ENCODE measurements at regions not wholly inside any gene's neighbourhood (a gene's known extent, or its start where the extent isn't known, plus 50 kb on each side); places are given as distances from the start of the nearest gene placed in this dataset.

DNA sequence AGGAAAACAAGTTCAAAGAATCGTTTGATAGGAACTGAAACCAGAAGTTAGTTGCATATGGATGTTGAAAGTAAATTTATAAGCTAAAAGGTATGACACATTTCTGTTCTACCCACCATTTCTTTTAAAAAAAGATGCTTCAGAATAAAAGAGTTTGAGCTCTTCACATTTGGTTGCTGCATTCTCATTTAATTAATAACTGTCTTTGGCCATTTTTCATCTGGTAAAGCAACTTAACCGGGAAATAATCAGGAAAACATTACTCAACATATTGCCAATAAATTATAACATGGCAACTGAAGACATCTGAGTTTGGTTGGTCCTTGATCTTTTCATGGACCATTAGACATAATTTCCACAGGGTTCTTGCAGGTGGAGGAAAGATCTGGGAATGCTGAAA lies 180.2 kb upstream of the TWIST2 start:
- no peak for DNase-seq (ENCODE audit: low spot score in 2 of 2)
- FAIRE-seq: no peak

DNA sequence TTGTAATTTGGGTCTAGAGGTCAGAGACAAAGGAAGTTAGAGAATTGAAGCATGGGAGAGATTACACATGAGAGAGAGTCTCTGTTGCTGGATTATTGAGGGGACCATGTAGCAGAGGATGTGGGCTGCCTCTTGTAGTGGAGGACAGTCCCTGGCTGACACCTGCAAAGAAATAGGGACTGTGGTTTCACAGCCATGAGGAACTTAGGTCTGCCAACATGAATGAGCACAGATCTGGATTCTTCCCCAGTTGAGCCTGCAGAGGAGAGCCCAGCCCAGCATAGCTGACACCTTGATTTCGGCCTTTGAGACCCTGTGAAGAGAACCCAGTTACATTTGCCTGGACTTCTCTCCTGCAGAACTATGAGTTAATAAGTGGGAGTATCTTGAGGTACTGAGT lies 179.5 kb upstream of the TWIST2 start:
- DNase-seq (ENCODE audit: low spot score in 2 of 2) (no peak), FAIRE-seq (no peak)

DNA sequence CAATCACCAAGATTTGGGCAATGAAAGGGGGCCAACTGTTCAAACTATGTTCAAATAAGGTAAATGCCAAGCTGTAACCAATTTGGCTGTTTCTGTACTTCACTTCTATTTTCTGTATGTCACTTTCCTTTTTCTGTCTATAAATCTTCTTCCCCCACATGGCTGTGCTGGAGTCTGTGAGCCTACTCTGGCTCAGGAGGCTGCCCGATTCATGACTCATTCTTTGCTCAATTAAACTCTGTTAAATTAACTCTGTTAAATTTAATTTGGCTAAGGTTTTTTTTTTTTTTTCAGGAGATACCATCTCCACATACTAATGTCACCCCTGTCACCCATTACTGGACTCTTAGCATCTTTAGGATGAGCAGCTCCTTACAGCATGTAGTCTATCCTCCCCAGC lies 178.8 kb upstream of the TWIST2 start:
- DNase-seq (ENCODE audit: low spot score in 2 of 2): no peak
- no peak for FAIRE-seq

DNA sequence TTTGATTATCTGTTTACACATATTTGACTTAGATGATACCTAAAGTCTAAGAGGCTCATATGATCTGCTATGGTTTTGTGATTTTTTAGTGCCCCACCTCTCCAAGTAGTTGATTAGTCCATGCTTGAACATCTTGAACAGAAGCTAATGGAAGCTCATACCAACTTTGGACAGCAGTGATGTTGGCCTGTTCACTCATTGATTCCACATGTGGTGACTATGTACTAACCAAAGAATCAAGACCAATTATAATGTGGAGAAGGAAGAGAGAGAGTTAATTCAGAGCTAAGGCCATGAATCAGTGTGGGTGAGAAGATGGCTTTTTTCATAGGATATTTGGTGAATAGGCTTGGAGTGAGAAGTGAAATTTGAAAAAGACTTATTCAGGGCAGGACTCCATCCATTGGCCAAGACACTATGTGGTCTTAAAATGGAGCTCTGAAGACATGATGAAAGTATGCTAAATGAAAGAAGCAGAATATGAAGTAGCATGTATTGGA lies 178.3 kb upstream of the TWIST2 start:
- FAIRE-seq (no peak), DNase-seq (ENCODE audit: low spot score in 2 of 2) (no peak)

DNA sequence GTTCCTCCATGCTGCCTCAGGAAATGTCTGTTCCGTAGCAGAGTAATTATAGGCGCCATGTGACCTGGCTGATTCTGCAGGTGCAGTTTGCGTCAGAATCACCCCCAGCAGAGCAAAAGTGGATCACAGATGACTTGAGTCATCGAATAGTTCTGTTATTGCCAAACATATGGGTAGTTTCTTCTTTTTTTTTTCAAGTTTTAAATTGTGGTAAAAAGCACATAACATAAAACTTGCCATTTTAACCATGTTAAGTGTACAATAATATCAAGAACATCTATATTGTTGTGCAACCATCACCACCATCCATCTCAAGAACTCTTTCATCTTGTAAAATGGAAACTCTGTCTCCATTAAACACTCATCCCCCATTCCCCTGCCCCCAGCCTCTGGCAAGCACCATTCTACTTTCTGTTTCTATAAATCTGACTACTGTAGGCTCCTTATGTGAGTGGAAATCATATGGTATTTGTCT lies 177.7 kb upstream of the TWIST2 start:
- no peak for DNase-seq (ENCODE audit: low spot score in 2 of 2)
- no peak for FAIRE-seq

DNA sequence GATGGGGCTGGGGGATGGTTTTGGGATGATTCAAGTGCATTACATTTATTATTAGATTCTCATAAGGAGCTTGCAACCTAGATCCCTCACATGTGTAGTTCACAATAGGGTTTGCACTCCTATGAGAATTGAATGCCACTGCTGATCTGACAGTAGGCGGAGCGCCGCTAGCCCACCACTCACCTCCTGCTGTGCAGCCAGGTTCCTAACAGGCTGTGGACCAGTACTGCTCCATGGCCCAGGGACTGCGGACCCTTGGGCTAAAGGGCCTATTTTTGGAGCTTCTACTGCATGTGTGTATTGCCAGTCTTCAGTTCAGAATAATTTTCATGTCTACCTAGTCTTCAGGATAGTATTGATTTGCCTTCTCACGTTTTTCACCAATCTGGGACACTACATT lies 165.3 kb upstream of the TWIST2 start:
- no peak for FAIRE-seq
- DNase-seq (ENCODE audit: low spot score in 2 of 2): no peak

DNA sequence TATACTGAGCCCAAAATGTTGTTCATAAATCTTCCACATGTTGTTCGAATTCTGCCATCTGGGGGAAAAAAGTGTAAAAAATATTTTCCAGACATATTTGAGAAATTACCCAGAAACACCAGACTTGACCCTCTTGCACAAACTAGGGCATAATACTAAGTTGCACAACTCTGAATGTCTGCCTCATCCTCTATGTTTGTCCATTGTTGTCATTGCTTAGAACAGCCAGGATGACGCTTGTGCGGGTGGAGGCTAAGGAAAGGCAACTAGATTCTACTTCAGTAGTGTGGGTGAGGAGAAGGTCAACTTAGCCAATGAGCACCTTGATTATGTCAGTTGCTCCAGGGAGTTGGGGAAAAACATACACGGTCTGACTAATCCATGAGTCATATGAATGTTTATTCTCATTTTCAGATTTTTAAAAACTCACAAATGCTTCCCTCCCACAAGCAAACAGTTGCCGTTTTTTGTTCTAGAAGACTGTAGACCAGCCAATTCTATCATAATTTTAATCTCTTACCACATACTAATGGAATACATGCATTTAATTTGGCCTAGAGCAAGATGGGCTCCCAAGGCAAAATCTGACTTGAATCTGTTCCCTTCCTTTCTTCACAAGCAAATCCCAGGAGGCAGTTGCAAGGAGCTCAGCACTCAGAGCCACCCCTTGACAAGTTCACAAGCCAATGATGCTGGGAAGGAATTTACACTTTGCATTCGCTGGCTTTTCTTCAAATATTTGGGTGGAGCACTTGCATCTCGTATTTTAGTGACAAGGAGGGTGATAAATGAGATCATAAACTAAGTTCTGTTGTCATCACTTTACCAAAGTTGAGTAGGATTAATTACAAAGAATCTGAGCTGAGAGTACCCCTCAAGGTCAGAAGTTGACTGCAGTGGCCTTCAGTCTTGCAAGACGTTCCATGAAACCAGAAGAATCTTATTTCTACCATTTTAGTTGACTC lies 163.2 kb upstream of the TWIST2 start:
- DNase-seq (ENCODE audit: low spot score in 2 of 2) (no peak), FAIRE-seq (no peak)

DNA sequence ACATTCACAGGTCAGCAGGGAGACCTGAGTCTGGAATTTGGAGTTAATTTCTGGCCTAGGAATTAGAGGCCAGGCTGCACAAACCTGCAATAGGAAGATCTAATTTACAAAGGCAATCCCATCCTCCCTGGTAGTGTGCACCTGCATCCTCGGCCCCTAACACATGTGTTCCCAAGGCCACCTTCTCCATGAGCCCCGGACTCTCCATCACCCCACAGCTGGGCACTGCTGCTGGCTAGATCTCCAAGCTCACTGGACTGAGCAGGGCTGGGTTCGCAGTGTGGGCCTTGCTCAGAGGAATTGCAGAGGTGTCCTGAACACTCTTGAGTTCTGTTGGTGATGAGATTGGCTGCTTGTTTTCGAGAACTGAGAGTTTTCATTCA lies 162.6 kb upstream of the TWIST2 start:
- FAIRE-seq (no peak), DNase-seq (ENCODE audit: low spot score in 2 of 2) (no peak)

DNA sequence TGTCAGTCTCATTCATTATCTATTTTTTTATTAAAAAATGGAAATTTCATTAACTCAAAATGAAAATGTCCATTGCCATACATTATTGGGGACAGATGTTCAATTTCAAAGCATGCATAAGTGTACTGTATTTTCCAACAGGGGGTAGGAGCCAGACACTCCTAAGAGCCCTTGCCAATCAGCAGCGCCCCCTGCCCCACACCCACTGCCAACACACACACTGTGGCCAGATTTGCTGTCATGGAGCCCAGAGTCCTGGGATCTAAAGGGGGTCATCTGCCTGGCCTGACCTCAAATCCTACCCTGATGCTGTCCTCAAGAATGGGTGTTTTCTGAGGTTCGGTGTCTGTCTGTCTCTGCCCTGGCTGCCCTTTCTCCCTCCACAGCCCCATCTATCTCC lies 162.2 kb upstream of the TWIST2 start:
- DNase-seq (ENCODE audit: low spot score in 2 of 2) (no peak), FAIRE-seq (no peak)

DNA sequence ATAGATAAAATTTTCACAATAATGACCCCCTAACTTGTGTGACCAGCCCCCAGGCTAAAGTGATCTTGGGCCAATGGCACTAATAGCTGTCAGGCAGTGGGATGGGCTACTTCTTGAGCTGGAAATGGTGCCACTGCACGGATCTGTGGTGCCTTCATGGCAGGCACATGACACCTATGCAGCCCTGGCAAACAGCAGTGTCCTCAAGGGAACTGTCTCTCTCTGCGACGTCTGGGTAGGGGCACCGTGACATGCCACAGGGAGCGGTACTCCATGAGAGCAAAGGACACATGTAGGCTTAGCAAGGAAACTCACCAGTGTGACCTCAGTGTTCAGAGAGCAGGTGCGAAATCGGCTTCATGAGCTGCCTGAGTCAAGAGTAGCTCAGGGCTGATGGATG lies 161.7 kb upstream of the TWIST2 start:
- DNase-seq (ENCODE audit: low spot score in 2 of 2) (no peak), FAIRE-seq (no peak)

DNA sequence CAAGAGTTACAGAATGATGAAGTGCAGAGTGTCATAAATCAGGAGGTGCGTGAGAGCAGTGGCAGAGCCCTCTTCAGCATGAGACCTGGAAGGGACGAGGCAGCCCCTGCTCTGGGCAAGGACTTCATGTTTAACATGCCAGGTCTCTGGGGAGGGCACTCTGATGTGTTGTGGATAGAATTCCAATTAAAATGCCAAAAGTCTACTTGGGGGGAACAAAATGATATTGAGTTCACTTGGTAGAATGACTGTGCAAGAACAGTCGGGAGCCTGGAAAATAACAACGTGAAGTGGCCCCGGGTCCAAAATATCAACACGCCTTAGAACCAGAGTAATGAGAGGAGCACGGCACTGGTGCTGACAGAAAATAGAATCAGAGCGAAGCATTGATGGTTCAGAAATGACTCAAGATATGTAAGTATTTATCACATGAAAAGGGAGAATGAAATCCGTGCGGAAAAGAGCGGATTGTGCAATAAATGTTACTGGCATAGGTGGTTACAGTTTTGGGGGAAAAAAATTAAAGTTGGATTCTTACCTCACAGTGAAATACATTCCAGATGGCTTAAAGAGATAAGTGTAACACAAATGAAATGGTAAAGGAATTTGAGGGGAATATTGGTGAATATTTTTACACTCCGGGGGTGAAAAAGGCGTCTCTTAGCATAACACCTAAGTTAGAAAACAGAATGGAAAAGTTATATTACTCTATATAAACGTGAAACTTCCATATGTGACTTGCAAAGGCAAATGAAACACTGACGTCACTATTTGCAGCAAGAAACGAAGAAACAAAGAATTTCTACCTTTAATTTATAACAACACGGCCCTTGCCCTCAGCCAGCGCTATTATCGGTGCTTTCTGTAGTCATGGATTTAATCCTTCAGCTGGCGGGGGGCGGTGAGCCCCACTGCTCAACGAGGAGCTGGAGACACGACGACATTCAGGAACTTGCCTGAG lies 159.4 kb upstream of the TWIST2 start:
- no peak for FAIRE-seq

DNA sequence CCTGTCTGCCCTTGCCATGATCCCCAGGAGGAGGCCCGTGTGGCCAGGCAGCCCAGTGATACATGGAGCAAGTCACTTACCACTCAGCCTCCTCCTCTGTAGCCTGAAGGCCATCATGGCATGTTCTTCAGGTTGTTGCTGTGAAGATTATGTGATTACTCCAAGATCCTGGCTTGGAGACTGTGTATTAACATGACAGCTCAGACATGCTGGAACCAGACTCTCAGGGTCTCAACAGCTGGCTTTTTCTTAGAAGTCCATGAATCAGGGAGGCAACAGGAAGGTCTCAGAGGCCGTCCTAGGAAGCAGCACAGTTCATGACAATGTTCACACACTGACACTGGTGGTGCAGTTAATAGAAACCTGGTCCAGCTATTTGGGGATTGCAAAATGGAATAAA lies 158.6 kb upstream of the TWIST2 start:
- FAIRE-seq: no peak

More for the DNA sequence above, 159.4 kb upstream of the TWIST2 start:
- no peak for DNase-seq (ENCODE audit: low spot score in 2 of 2)

DNA sequence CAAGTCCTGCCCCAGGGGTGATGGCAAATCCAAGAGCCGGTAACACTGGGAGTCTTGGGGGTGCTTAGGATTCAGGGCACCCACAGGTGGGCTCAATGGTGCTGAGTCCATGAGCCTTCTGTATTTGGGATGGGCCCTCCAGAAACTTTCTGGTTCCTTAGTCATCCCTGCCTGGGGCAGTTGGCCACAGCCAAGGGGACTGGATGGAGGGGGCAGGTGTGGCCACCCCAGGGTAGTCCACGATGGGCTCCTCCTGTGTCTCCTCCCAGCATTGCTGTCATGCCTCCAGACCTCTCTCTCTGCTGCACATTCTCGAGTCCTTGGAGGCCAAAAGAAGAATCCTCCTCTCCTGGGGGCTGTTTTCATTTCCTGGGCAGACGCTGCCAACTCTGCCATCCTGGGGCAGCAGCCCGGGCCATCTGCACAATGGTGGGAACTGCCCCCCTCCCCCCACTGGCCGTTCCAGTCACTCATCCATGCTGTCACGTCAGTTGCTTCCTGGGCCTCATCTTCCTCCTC lies 158.0 kb upstream of the TWIST2 start:
- FAIRE-seq (no peak), DNase-seq (ENCODE audit: low spot score in 2 of 2) (no peak)

More for the DNA sequence above, 158.6 kb upstream of the TWIST2 start:
- DNase-seq (ENCODE audit: low spot score in 2 of 2): no peak

DNA sequence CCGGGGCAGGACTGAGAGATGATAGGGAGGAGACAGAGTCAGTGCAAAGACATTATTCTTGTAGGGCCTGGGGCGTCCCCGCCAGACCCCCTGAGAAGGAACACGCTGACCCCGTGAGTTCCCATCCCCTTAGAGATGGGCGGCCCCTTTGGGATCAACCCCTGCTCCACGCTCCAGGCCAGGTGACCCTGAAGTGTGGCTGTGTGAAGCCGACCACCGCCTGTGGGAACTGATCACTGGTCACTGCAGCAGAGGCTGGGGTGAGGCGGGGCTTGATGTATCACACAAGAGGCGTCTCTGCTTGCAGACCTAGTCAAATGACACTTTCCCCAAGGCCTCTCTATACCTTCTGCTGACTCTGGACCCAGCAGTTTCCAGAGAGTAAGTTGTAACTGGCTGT lies 157.4 kb upstream of the TWIST2 start:
- FAIRE-seq (no peak), DNase-seq (ENCODE audit: low spot score in 2 of 2) (no peak)

DNA sequence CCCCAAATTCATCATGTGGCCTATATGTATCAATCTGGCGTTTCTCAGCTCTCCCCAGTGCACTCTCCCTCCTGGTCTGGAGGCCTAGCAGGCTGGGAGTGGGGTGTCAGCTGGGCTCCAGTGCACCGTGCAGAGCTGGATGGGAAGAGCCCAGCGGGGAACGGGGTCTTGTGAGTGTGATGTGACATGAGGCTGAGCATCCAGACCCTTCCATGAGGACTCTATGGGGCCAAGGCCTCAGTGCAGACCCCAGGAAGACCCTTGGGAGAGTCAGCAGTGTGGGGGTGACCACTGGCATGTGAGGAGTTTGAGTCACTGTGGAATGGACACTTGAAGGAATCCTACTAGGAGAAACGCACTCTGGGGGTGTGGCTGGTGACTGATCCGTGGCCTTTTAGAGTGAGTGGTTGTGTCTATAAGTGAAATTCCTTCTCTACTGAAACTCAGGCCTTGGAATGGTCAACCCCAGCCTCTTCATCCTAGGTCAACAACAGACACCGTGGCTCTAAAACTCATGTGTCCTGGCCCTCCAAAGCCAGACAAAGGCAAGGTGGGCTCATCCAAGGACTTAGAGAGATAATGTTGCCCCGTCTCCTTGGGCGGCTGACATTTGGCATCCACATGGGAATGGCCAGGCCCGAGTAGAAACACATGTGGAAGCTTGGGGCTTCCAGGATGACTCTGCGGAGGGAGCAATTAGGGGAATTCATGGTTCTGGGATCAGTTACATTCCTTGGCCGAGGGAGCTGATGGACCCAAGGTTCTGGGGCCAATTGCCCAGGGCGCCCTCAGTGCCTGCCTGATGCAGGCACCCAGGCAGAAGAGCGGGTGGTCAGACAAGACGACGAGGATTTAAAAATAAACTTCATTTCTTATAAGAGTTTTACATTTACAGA lies 156.0 kb upstream of the TWIST2 start:
- DNase-seq (ENCODE audit: low spot score in 2 of 2) (no peak), FAIRE-seq (no peak)

DNA sequence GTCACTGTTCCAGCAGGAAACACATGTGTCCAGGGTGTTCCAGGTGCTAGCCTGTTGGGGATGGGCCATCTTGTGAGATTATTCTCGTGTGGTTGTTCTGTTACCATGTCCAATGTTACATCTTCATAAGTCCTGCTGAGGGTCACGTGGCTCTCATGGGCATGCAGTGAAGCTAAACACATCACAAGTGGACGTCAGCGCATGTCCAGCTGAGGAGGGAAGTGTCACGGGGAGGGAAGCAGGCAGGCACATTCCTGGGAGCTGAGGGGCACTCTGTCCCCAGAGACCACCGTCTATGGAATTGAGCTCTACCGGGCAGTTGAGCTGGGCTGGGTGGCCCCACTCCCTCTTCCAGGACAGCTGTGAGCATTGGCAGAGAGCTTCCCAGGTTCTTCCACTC lies 155.3 kb upstream of the TWIST2 start:
- FAIRE-seq: no peak
- no peak for DNase-seq (ENCODE audit: low spot score in 2 of 2)

DNA sequence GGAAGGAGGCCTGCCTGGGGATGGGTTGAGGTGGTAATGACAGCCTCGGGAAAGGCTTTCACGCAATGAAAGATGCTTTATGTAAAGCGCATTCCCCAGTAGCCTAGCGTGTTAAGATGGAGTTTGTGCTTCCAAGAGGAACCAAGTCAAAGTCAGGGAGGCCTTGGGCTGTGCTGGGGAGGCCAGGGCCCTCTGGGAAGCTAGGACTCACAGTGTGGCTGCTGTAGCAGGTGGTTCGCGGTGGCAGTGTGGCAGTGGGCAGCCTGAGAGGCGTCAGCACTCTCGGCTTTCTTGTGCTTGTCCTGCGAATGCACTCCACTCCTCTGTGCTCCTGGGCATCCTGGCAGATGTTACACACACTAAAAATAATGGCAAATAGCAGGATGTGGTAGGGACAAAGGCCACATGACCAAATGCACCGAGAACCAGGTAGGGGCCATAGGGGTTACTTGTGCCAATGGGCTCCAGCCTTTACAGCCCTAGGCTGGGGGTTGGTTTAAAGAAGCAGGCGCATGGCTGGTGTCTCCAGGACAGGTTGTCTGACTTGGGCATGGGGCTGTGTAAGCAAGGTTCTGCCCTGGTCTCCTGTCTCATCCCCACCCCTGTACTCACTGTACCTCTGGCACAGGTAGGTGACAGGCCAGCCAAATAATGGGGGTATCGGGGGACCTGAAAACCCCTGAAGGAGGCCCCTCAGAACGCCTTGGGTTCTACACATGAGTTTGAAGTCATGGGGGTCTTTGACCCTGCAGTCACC lies 154.4 kb upstream of the TWIST2 start:
- FAIRE-seq (no peak), DNase-seq (ENCODE audit: low spot score in 2 of 2) (no peak)

DNA sequence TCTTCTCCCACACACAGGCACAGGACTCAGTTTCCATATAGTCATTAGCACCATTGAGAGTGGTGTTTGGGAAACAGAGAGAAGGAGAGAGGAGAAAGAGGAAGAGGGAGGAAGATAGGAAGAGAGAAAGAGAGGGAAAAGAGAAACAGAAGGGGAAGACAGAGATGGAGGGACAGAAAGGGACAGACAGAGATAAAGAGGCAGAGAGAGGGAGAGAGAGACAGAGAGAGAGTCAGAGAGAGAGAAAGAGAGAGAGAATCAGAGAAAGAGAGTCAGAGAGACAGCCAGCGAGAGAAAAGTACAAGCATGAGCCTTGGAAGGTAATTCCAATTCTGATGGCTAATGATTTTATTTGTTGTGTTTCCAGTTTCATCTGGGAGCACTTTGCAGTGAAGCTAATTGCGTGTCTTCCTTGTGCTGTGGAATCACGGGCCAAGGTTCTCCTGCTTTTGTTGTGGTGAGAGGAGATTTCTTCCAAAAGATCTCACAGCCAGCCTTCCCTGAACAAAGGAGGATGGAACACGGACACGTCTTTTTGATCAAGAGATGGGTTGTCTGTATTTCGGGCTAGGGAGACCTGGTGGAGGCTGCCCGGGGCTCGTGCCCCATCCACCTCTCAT lies 153.6 kb upstream of the TWIST2 start:
- no peak for DNase-seq (ENCODE audit: low spot score in 2 of 2)
- FAIRE-seq: no peak

DNA sequence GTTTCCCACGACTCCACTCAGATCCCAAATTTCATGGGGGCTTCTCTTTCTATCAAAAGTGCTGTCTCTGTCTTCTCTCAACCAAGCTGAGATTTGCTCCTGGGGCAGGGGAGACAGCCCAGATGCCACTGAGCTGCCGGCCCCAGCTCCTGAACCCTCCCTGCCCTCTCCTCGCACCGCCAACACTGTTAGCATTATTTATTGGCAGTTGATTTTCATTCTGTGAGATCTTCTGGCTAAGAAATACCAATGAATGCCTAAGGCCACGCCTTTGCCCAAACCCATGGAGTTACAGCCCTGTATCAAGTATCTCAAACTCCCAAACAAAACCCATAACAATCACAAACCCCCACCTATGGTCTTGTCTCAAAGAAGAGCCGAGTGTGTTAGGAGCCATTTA lies 153.0 kb upstream of the TWIST2 start:
- FAIRE-seq: no peak
- DNase-seq (ENCODE audit: low spot score in 2 of 2): no peak

Data from frontal cortex (tissue), 3 donors.